DOHH2 (cell line): ENCODE measurements at regions not wholly inside any gene's neighbourhood (a gene's known extent, or its start where the extent isn't known, plus 50 kb on each side); places are given as distances from the start of the nearest gene placed in this dataset.

Experiments
- H3F3A ChIP-seq: fragments of 200-600 bp; sonication (generic), shearing (Covaris generic); 2 replicates; pipeline ENCODE4 v1.6.0; 2016; ENCODE audit warnings: antibody characterized with exemption, mild to moderate bottlenecking; ENCODE audit not compliant: control insufficient read depth, insufficient read depth
- H3K27ac ChIP-seq: fragments of 200-600 bp; sonication (generic); 2 replicates; pipeline ENCODE4 v1.5.1; 2014; ENCODE audit warnings: low read depth, mild to moderate bottlenecking, low read length, moderate library complexity
- H3K27me3 ChIP-seq: fragments of 200-600 bp; sonication (generic); 2 replicates; pipeline ENCODE4 v1.6.1; 2014; ENCODE audit warnings: mild to moderate bottlenecking, low read length, mixed read lengths; ENCODE audit not compliant: control insufficient read depth
- H3K36me3 ChIP-seq: fragments of 200-600 bp; sonication (generic); 2 replicates; pipeline ENCODE4 v1.6.1; 2014; ENCODE audit warnings: mild to moderate bottlenecking, low read length, moderate library complexity, mixed read lengths; ENCODE audit not compliant: control insufficient read depth
- H3K4me1 ChIP-seq: fragments of 200-600 bp; sonication (generic); 2 replicates; pipeline ENCODE4 v1.6.1; 2014; ENCODE audit warnings: mild to moderate bottlenecking, low read length, mixed read lengths; ENCODE audit not compliant: control insufficient read depth
- H3K4me2 ChIP-seq: fragments of 200-600 bp; sonication (generic); 2 replicates; pipeline ENCODE4 v1.6.0; 2014; ENCODE audit warnings: mild to moderate bottlenecking, low read length, moderate library complexity
- H3K4me3 ChIP-seq: fragments of 200-600 bp; sonication (generic); 2 replicates; pipeline ENCODE4 v1.5.1; 2014; ENCODE audit warnings: mild to moderate bottlenecking, low read length, mixed read lengths
- H3K79me2 ChIP-seq: fragments of 200-600 bp; sonication (generic); 2 replicates; pipeline ENCODE4 v1.6.1; 2014; ENCODE audit warnings: mild to moderate bottlenecking, low read length, mixed read lengths; ENCODE audit not compliant: control insufficient read depth
- H3K9me2 ChIP-seq: fragments of 200-600 bp; sonication (generic); replicated peaks from 2 replicates; pipeline ENCODE4 v1.6.1; 2014; ENCODE audit warnings: mild to moderate bottlenecking, low read length, mixed read lengths; ENCODE audit not compliant: control insufficient read depth
- H3K9me3 ChIP-seq: fragments of 200-600 bp; sonication (generic); 2 replicates; pipeline ENCODE4 v1.6.1; 2014; ENCODE audit warnings: antibody characterized with exemption, low read length, mixed read lengths; ENCODE audit not compliant: control insufficient read depth, insufficient read depth
- H4K20me1 ChIP-seq: fragments of 200-600 bp; sonication (generic); 2 replicates; pipeline ENCODE4 v1.6.0; 2014; ENCODE audit warnings: low read depth, mild to moderate bottlenecking, antibody characterized with exemption, low read length, moderate library complexity; ENCODE audit not compliant: control insufficient read depth, insufficient read depth
- CTCF ChIP-seq: fragments of 200-600 bp; sonication (generic); IDR thresholded peaks from one replicate; pipeline ENCODE4 v1.5.1; 2014; ENCODE audit warnings: antibody characterized with exemption, mild to moderate bottlenecking, low read depth, low read length; ENCODE audit not compliant: poor library complexity, severe bottlenecking
- EZH2phosphoT487 ChIP-seq: fragments of 200-600 bp; sonication (generic); IDR thresholded peaks from 2 replicates; pipeline ENCODE4 v1.6.1; 2017; ENCODE audit warnings: borderline replicate concordance, mild to moderate bottlenecking, antibody characterized with exemption, low read length, moderate library complexity, mixed read lengths

DNA sequence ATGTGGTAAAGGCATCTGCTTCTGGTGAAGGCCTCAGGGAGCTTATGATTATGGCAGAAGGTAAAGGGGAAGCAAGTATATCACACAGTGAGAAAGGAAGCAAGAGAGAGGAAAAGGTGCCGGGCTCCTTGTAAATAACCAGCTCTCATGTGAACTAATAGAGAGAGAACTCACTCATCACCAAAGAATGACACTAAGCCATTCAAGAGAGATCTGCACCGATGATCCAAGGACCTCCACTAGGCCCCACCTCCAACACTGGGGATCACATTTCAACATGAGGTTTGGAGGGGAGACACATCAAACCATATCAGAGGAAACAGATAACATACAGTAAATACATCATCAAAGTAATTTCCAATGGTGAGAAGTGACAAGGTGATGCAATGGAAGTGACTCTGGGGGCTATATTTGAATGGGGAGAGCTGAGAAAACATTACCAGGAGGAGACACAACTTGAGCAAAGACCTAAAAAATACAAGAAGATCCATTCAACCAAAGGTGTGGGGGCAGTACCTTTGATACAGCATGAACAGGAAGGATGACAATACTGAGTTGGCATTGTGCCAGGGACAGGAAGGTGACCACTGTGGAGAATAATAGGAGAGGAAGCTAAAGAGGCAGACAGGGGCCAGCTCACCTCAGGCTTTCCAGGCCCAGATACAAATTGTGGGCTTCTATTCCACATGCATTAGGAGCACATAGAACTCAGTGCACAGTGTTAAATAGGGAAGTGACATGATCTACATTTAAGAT, 134.4 kb upstream of the GRIP1 start:
- no peaks in the 10 kb centered on the region for H3K9me2 ChIP-seq
- TF ChIP-seq CTCF (no peak), EZH2phosphoT487 (no peak)
- H3K79me2 ChIP-seq = no peaks in the 10 kb centered on the region
- H3F3A ChIP-seq = no peaks in the 10 kb centered on the region
- no peaks in the 10 kb centered on the region for H3K9me3 ChIP-seq
- peaks cover 36% of the 10 kb centered on the region for H3K4me1 ChIP-seq
- no peaks in the 10 kb centered on the region for H4K20me1 ChIP-seq
- H3K27me3 ChIP-seq = no peaks in the 10 kb centered on the region
- H3K27ac ChIP-seq = no peak overlapping the region
- H3K4me2 ChIP-seq = peak overlapping the region; percentile 3; the same call in 1 of the 2 replicates
- no peaks in the 10 kb centered on the region for H3K36me3 ChIP-seq
- no peak overlapping the region for H3K4me3 ChIP-seq

DNA sequence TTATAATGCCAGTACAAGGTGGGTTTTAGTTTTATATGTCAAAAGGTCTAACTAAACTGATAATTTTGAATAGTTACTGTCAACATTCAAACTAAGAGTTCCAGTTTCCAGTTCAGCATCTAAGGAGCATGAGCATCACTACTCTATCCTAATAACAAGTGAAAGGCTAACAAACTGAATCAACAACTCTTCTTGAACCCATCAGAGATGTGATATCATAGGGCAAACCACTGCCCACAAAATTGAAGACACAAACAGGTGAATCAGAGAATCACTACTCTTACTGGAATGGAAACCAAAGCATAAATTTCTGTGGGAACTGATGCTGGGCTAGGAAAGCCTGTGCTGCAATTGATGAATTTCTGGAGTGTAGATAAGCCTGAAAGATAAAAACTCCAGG, 140.7 kb upstream of the GRIP1 start:
- Histone ChIP-seq H3K36me3 (no peaks in the 10 kb centered on the region), H3K27me3 (no peaks in the 10 kb centered on the region), H3K27ac (no peak overlapping the region), H3K9me3 (no peaks in the 10 kb centered on the region), H3K4me3 (no peak overlapping the region), H3K4me1 (peaks cover 20% of the 10 kb centered on the region), H3K9me2 (no peaks in the 10 kb centered on the region), H3K4me2 (no peak overlapping the region), H4K20me1 (no peaks in the 10 kb centered on the region), H3K79me2 (no peaks in the 10 kb centered on the region), H3F3A (no peaks in the 10 kb centered on the region)
- no peak for TF ChIP-seq EZH2phosphoT487
- TF ChIP-seq CTCF = no peak

DNA sequence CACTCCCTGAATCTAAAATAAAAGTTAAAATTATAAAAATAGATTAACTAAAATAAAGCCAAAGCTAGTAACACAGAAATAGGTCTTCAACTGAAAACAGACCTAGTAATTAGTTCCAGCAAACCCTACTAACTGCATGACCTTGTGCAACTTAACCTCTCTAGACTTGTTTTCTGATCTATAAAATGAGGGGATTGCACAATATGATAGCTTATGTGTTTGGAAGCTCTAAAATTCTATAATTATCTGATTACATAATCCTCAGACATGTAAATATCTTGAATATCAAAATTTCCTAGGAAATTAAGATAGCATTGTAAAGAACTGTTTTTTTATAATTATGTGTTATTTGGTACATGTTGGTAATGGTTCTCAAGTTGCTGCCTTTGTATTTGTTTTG, 144.1 kb upstream of the GRIP1 start:
- H3K9me2 ChIP-seq = no peaks in the 10 kb centered on the region
- TF ChIP-seq EZH2phosphoT487 (no peak), CTCF (no peak)
- H3F3A ChIP-seq = no peaks in the 10 kb centered on the region
- H3K27ac ChIP-seq = no peak overlapping the region
- H3K4me2 ChIP-seq = no peak overlapping the region
- H3K36me3 ChIP-seq = no peaks in the 10 kb centered on the region
- no peaks in the 10 kb centered on the region for H3K9me3 ChIP-seq
- no peaks in the 10 kb centered on the region for H3K4me1 ChIP-seq
- no peaks in the 10 kb centered on the region for H3K27me3 ChIP-seq
- no peaks in the 10 kb centered on the region for H3K79me2 ChIP-seq
- no peak overlapping the region for H3K4me3 ChIP-seq
- H4K20me1 ChIP-seq = no peaks in the 10 kb centered on the region
